Spleen (tissue), 11 donors: ENCODE measurements at regions not wholly inside any gene's neighbourhood (a gene's known extent, or its start where the extent isn't known, plus 50 kb on each side); places are given as distances from the start of the nearest gene placed in this dataset.
A peak's percentile ranks its signal among the peaks of the same experiment; 100 is the strongest.

Experiments used
- DNase-seq: peaks from one replicate; pipeline ENCODE4 v3.0.0-alpha.2; 2020
- H3K27ac ChIP-seq, 8 donors: fragments of 200-600 bp; sonication (generic) in 7 of 8; 1 replicate in 4 of 8; 2 replicates in 4 of 8; pipeline versions ENCODE4 v1.5.0 to v1.8.0; 2016 to 2021; ENCODE audit warnings: inconsistent platforms in 4 of 8, mild to moderate bottlenecking in 4 of 8, moderate library complexity in 1 of 8
- H3K27me3 ChIP-seq, 7 donors: fragments of 200-600 bp; sonication (generic) in 6 of 7; replicated peaks in 1 of 7; 1 replicate in 4 of 7; 2 replicates in 3 of 7; pipeline versions ENCODE4 v1.5.0 to v1.8.0; 2016 to 2021; ENCODE audit warnings: inconsistent platforms in 3 of 7, mild to moderate bottlenecking in 1 of 7
- H3K36me3 ChIP-seq, 6 donors: fragments of 200-600 bp; sonication (generic) in 5 of 6; 1 replicate in 4 of 6; 2 replicates in 2 of 6; pipeline versions ENCODE4 v1.5.0 to v1.8.0; 2016 to 2021; ENCODE audit warnings: inconsistent platforms in 2 of 6
- H3K4me1 ChIP-seq, 6 donors: fragments of 200-600 bp; sonication (generic) in 5 of 6; 1 replicate in 3 of 6; 2 replicates in 3 of 6; pipeline versions ENCODE4 v1.5.0 to v1.8.0; 2016 to 2021; ENCODE audit warnings: inconsistent platforms in 3 of 6
- H3K4me3 ChIP-seq, 8 donors: fragments of 200-600 bp; sonication (generic) in 7 of 8; 1 replicate in 4 of 8; 2 replicates in 4 of 8; pipeline versions ENCODE4 v1.5.0 to v1.8.0; 2016 to 2021; ENCODE audit warnings: inconsistent platforms in 4 of 8, mild to moderate bottlenecking in 4 of 8, moderate library complexity in 2 of 8
- H3K9me3 ChIP-seq, 8 donors: fragments of 200-600 bp; sonication (generic) in 7 of 8; 1 replicate in 4 of 8; 2 replicates in 4 of 8; pipeline versions ENCODE4 v1.5.0 to v1.8.0; 2016 to 2021; ENCODE audit warnings: inconsistent platforms in 4 of 8
- POLR2A ChIP-seq, 3 donors: fragments of 450-650 bp; IDR thresholded peaks; one replicate each; pipeline ENCODE4 v1.5.1; 2017; ENCODE audit warnings: antibody characterized with exemption in 3 of 3, mild to moderate bottlenecking in 1 of 3
- POLR2AphosphoS5 ChIP-seq, 3 donors: sonication (generic); formaldehyde crosslinking; IDR thresholded peaks; one replicate each; pipeline ENCODE4 v1.5.1; 2017; ENCODE audit warnings: antibody characterized with exemption in 3 of 3
- WGBS, 5 donors: extraction: QIAGEN DNeasy Blood & Tissue Kit in 3 of 5; methylation state at CpG; one replicate each; pipeline versions ENCODE4 v1.1.5 to v1.1.7; 2013 to 2018; 5-methylcytosine and 5-hydroxymethylcytosine counted together
- intact Hi-C: fragments of 100-400 bp; cut with DNase I; formaldehyde crosslinking; loops from one replicate; pipeline ENCODE4 v1.15.0; 2023; ENCODE audit warnings: low total_unique reads
- TF ChIP-seq, protein P1 (sequence below), 11 experiments: fragments of 200-600 bp in 7 of 11; fragments of 450-650 bp in 4 of 11; sonication (generic) in 4 of 11; IDR thresholded peaks in 8 of 11; conservative IDR thresholded peaks in 3 of 11; 1 replicate in 7 of 11; 2 replicates in 4 of 11; pipeline versions ENCODE4 v1.4.0 to v1.8.0; 2016 to 2021; ENCODE audit warnings: antibody characterized with exemption in 11 of 11, inconsistent platforms in 4 of 11, mild to moderate bottlenecking in 1 of 11
- donor health status: healthy with polysubstance abuse.
- donor health status: DM: no; HTN: no; CAD: no; lungs with moderate emphysema.
- donor health status: DM: no; HTN: no; CAD: no.
- donor health status: Bipolar disorder and iron deficiency.
- donor health status: healthy.
- donor health status: DM: no; HTN: no; CAD: no.
- donor health status: DM: yes; HTN: yes; CAD: no.

DNA sequence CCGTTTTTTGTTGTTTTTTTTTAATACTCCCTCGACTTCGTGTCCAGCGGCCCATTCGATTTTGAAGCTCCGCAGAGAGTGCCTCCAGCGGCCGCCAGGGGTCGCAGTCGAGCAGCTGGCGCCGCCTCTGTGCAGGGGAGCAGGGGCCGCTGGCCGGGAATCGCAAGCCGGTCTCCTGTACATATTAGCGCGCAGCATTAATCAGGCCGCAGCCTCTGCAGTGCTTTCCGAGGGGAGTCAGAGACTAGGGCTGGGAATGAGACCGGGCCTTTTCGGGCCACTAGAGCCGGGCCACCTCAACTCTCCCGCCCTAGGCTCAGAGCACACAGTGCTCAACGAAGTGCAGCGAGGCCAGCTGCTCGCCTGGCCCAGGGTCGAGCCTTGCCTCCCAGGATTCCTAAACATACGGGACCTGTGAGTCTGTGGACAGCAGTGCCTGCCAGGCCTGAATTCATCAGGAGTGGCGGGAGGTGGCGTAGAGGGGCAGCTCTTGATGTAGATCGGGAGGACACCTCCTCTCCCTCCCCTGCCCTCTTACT, 81.8 kb downstream of the EMP1 start:
- 9 to 26% (median 23%) methylated on average over 23 to 32 of the region's 32 CpGs for WGBS, 5 donors
- DNase-seq = peak; percentile 90
- Histone ChIP-seq H3K36me3 (no peaks in the 10 kb centered on the region), H3K4me3 (peak overlapping the region in 1 of 8 donors; percentile 21), H3K9me3 (no peaks in the 10 kb centered on the region), H3K27ac (no peak overlapping the region), H3K4me1 (peaks cover 0 to 9% (median 5%) of the 10 kb centered on the region in 6 donors), H3K27me3 (peaks cover 0 to 62% (median 4%) of the 10 kb centered on the region in 7 donors)
- TF ChIP-seq POLR2A (IDR thresholded peaks at IDR 0.05) = no peak
- TF ChIP-seq, protein P1, sequence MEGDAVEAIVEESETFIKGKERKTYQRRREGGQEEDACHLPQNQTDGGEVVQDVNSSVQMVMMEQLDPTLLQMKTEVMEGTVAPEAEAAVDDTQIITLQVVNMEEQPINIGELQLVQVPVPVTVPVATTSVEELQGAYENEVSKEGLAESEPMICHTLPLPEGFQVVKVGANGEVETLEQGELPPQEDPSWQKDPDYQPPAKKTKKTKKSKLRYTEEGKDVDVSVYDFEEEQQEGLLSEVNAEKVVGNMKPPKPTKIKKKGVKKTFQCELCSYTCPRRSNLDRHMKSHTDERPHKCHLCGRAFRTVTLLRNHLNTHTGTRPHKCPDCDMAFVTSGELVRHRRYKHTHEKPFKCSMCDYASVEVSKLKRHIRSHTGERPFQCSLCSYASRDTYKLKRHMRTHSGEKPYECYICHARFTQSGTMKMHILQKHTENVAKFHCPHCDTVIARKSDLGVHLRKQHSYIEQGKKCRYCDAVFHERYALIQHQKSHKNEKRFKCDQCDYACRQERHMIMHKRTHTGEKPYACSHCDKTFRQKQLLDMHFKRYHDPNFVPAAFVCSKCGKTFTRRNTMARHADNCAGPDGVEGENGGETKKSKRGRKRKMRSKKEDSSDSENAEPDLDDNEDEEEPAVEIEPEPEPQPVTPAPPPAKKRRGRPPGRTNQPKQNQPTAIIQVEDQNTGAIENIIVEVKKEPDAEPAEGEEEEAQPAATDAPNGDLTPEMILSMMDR (IDR thresholded peaks at IDR 0.05 in 8 of 11, conservative IDR thresholded peaks at IDR 0.05 in 3 of 11) = peak; percentile 64 to 92 (median 81)
- intact Hi-C loops = no loop called here

DNA sequence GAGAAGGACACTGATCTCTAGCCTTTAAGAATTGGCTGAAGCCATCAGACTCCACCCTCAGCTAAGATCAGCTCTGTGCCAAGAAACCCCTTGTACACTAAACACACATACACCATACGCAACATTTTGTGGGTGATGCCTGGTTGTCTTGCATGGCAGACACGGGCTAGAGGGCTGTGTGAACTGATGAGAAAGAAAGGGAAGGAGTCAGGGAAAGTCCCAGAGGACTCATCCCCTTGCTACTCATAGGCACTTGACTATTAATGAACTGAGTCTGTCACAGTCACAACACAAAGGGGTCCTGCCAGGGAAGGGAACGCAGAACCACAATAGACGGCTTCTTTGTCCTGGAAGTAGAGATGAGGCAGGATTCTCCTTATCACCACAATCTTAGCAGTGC, 80.8 kb downstream of the EMP1 start:
- Histone ChIP-seq H3K4me3 (no peak overlapping the region), H3K9me3 (no peaks in the 10 kb centered on the region), H3K27ac (no peak overlapping the region), H3K36me3 (no peaks in the 10 kb centered on the region), H3K4me1 (peaks cover 0 to 9% (median 5%) of the 10 kb centered on the region in 6 donors), H3K27me3 (peaks cover 0 to 62% (median 4%) of the 10 kb centered on the region in 7 donors)
- intact Hi-C loops = no loop called here
- TF ChIP-seq POLR2A (IDR thresholded peaks at IDR 0.05) (no peak), POLR2AphosphoS5 (IDR thresholded peaks at IDR 0.05) (no peak)
- TF ChIP-seq, protein P1 (IDR thresholded peaks at IDR 0.05 in 8 of 11, conservative IDR thresholded peaks at IDR 0.05 in 3 of 11) = no peak
- DNase-seq = no peak
- WGBS, 5 donors = 80 to 85% (median 82%) methylated on average over 4 of the region's 4 CpGs

DNA sequence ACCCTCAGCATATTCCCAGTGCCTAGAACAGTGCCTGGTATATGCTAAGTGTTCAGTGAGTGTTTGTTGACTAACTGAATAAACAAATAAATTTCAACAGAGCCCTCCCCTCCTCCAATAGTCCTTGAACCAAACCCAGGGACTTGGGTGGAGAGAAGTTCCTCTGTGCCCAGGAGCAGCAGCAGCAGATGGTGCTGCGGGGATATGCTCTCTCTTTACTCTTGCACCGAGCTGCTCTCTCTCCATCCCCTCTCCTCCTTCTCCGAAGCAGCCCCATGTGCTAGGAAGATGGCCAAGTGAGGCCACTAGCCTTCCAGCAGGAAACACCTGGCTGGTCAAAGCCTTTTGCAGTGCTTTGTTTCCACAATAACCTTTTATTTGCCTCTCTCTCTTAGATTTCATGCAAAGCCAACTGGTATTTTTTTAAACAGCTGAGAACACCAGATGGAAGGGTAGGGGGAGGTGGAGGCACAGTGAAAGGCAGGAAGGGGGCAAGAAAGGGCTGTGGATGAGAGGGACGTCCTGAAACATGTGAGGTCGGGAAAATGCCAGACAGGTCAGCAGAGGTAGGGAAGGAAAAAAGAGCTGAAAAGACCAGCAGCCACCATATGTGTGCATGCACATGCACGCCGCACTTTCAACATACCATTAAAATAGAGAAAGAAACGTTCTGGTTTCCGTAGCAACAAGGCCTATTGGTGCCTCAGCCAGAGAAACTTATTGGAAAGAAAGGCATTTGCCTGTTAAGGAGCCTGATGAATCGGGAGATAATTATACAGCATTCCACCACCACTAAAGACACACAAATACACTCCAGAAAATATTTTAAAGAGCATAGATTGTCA, 78.9 kb downstream of the EMP1 start:
- WGBS, 5 donors = 36 to 47% (median 39%) methylated on average over 10 of the region's 10 CpGs
- intact Hi-C loops = no loop called here

More for the DNA sequence above, 78.9 kb downstream of the EMP1 start:
- no peak overlapping the region for H3K27ac ChIP-seq
- peaks cover 0 to 9% (median 5%) of the 10 kb centered on the region in 6 donors for H3K4me1 ChIP-seq
- no peaks in the 10 kb centered on the region for H3K9me3 ChIP-seq
- H3K36me3 ChIP-seq = no peaks in the 10 kb centered on the region
- H3K27me3 ChIP-seq = peaks cover 0 to 70% (median 4%) of the 10 kb centered on the region in 7 donors
- DNase-seq = no peak
- H3K4me3 ChIP-seq = no peak overlapping the region
- TF ChIP-seq POLR2AphosphoS5 (IDR thresholded peaks at IDR 0.05) = no peak
- TF ChIP-seq, protein P1 (IDR thresholded peaks at IDR 0.05 in 8 of 11, conservative IDR thresholded peaks at IDR 0.05 in 3 of 11) = no peak
- no peak for TF ChIP-seq POLR2A (IDR thresholded peaks at IDR 0.05)
